PC-3 (cell line): ENCODE measurements at regions not wholly inside any gene's neighbourhood (a gene's known extent, or its start where the extent isn't known, plus 50 kb on each side); places are given as distances from the start of the nearest gene placed in this dataset.

Source experiments
- ATAC-seq: fragments of 200-7000 bp; cut with Tn5 transposase; 2 replicates; pipeline ENCODE4 v1.9.1; 2020; ENCODE audit warnings: mild to moderate bottlenecking, moderate library complexity
- BruUV-seq: library from RNA; stranded (reverse); fragments of 400-500 nt; replicated peaks from 2 replicates; lab custom pipeline; 2021; lab: Mats Ljungman, UMichigan
- CTCF ChIA-PET: fragments of 300-600 bp; sonication (Branson Sonifier 250); formaldehyde crosslinking; loops from one replicate; lab custom pipeline; 2022; ENCODE audit warnings: antibody characterized with exemption; lab: Charles Lee
- POLR2A ChIA-PET: fragments of 300-600 bp; sonication (Branson Sonifier 250); formaldehyde crosslinking; loops from one replicate; lab custom pipeline; 2022; ENCODE audit warnings: antibody characterized with exemption; ENCODE audit not compliant: unreplicated experiment; lab: Charles Lee
- DNase-seq: peaks from one replicate; pipeline ENCODE4 v3.0.0-alpha.2; 2015
- H2AFZ ChIP-seq: fragments of 300-600 bp; sonication (generic); 2 replicates; pipeline ENCODE4 v1.6.0; 2016; ENCODE audit warnings: antibody characterized with exemption, low read length
- H3F3A ChIP-seq: fragments of 300-600 bp; sonication (generic); one replicate; pipeline ENCODE4 v1.6.0; 2017; ENCODE audit warnings: antibody characterized with exemption, low read length, control low read depth, mild to moderate bottlenecking; ENCODE audit not compliant: unreplicated experiment
- H3K27ac ChIP-seq: fragments of 300-600 bp; sonication (generic); 2 replicates; pipeline ENCODE4 v1.5.1; 2016; ENCODE audit warnings: mild to moderate bottlenecking, low read length
- H3K27me3 ChIP-seq: fragments of 300-600 bp; sonication (generic); 2 replicates; pipeline ENCODE4 v1.6.1; 2016; ENCODE audit warnings: low read length, mixed read lengths
- H3K36me3 ChIP-seq: fragments of 300-600 bp; sonication (generic); 2 replicates; pipeline ENCODE4 v1.6.1; 2016; ENCODE audit warnings: low read depth, mixed run types, low read length, mixed read lengths
- H3K4me1 ChIP-seq: fragments of 300-600 bp; sonication (generic); 2 replicates; pipeline ENCODE4 v1.5.1; 2016; ENCODE audit warnings: low read length; ENCODE audit not compliant: insufficient read depth
- H3K4me2 ChIP-seq: fragments of 300-600 bp; sonication (generic); 2 replicates; pipeline ENCODE4 v1.6.0; 2016; ENCODE audit warnings: low read length
- H3K4me3 ChIP-seq: fragments of 300-600 bp; sonication (generic); 2 replicates; pipeline ENCODE4 v1.5.1; 2016; ENCODE audit warnings: mild to moderate bottlenecking, low read length, mixed read lengths
- H3K79me2 ChIP-seq: fragments of 300-600 bp; sonication (generic); 2 replicates; pipeline ENCODE4 v1.6.1; 2017; ENCODE audit warnings: low read length, mixed read lengths
- H3K9ac ChIP-seq: fragments of 300-600 bp; sonication (generic); 2 replicates; pipeline ENCODE4 v1.6.0; 2016; ENCODE audit warnings: mild to moderate bottlenecking, low read length
- H3K9me2 ChIP-seq: fragments of 300-600 bp; sonication (generic); replicated peaks from 2 replicates; pipeline ENCODE4 v1.6.1; 2016; ENCODE audit warnings: mixed run types, low read length, mixed read lengths
- H3K9me3 ChIP-seq: fragments of 300-600 bp; sonication (generic); 2 replicates; pipeline ENCODE4 v1.6.1; 2016; ENCODE audit warnings: low read length, mixed read lengths
- H4K20me1 ChIP-seq: fragments of 300-600 bp; sonication (generic); 2 replicates; pipeline ENCODE4 v1.6.1; 2016; ENCODE audit warnings: low read length, mixed read lengths
- EZH2 ChIP-seq: fragments of 300-600 bp; sonication (generic); IDR thresholded peaks from one replicate; pipeline ENCODE4 v1.6.1; 2017; ENCODE audit warnings: antibody characterized with exemption, mild to moderate bottlenecking, low read length; ENCODE audit not compliant: unreplicated experiment
- EZH2phosphoT487 ChIP-seq: fragments of 300-600 bp; sonication (generic); IDR thresholded peaks from 2 replicates; pipeline ENCODE4 v1.6.1; 2018; ENCODE audit warnings: mild to moderate bottlenecking, antibody characterized with exemption, low read length, borderline replicate concordance
- intact Hi-C: fragments of 100-400 bp; cut with micrococcal nuclease; formaldehyde crosslinking; loops from 2 replicates; pipeline ENCODE4 v1.9.0; 2023
- TF ChIP-seq, protein P1 (sequence below): fragments of 300-600 bp; sonication (generic); conservative IDR thresholded peaks from 2 replicates; pipeline ENCODE4 v1.5.1; 2017; ENCODE audit warnings: antibody characterized with exemption, low read depth, mild to moderate bottlenecking, low read length

DNA sequence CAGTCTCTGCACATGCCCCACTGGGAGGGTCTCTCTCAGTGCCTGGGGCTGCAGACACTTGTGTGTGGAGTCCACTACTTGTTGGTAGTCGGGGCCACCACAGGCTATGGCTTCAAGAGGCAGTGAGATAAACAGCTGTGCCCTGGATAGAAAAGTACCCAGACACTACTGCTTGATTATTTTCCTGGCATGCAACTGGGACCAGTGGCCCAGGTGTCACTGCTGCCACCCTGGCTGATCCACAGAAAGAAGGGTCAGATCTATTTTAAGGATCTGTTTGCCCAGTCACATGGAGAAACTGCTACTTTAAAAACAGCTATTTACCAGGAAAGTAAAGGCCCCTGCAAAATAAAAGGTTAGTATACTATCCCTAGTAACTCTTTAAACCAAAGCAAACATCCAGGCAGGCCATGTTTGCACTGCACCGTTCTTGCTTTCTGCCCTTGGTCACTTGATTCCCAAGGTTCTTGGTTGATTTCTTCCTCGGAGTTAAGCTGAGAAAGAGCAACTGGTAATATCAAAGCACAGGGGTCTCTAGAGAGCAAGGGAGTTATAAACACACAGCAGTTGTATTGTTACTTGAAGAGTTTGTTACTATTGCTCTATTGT lies 99.9 kb downstream of the GLUL start:
- no peak overlapping the region for H3K27ac ChIP-seq
- H3K9ac ChIP-seq, result no peak overlapping the region
- H3K36me3 ChIP-seq, result no peaks in the 10 kb centered on the region
- peaks cover 20% of the 10 kb centered on the region for H3K4me1 ChIP-seq
- no TSS peak for BruUV-seq
- no peak for TF ChIP-seq EZH2
- TF ChIP-seq EZH2phosphoT487, result no peak
- TF ChIP-seq, protein P1, sequence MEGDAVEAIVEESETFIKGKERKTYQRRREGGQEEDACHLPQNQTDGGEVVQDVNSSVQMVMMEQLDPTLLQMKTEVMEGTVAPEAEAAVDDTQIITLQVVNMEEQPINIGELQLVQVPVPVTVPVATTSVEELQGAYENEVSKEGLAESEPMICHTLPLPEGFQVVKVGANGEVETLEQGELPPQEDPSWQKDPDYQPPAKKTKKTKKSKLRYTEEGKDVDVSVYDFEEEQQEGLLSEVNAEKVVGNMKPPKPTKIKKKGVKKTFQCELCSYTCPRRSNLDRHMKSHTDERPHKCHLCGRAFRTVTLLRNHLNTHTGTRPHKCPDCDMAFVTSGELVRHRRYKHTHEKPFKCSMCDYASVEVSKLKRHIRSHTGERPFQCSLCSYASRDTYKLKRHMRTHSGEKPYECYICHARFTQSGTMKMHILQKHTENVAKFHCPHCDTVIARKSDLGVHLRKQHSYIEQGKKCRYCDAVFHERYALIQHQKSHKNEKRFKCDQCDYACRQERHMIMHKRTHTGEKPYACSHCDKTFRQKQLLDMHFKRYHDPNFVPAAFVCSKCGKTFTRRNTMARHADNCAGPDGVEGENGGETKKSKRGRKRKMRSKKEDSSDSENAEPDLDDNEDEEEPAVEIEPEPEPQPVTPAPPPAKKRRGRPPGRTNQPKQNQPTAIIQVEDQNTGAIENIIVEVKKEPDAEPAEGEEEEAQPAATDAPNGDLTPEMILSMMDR, result no peak
- no peaks in the 10 kb centered on the region for H3K9me3 ChIP-seq
- ATAC-seq, result no peak
- H3F3A ChIP-seq, result no peaks in the 10 kb centered on the region
- no peaks in the 10 kb centered on the region for H3K9me2 ChIP-seq
- POLR2A ChIA-PET, result no interaction called here
- H3K79me2 ChIP-seq, result no peaks in the 10 kb centered on the region
- H3K27me3 ChIP-seq, result no peaks in the 10 kb centered on the region
- no peak overlapping the region for H3K4me3 ChIP-seq
- DNase-seq, result no peak
- no peaks in the 10 kb centered on the region for H4K20me1 ChIP-seq
- intact Hi-C loops, result no loop called here
- H2AFZ ChIP-seq, result no peak overlapping the region
- CTCF ChIA-PET, result no interaction called here
- no peak overlapping the region for H3K4me2 ChIP-seq

DNA sequence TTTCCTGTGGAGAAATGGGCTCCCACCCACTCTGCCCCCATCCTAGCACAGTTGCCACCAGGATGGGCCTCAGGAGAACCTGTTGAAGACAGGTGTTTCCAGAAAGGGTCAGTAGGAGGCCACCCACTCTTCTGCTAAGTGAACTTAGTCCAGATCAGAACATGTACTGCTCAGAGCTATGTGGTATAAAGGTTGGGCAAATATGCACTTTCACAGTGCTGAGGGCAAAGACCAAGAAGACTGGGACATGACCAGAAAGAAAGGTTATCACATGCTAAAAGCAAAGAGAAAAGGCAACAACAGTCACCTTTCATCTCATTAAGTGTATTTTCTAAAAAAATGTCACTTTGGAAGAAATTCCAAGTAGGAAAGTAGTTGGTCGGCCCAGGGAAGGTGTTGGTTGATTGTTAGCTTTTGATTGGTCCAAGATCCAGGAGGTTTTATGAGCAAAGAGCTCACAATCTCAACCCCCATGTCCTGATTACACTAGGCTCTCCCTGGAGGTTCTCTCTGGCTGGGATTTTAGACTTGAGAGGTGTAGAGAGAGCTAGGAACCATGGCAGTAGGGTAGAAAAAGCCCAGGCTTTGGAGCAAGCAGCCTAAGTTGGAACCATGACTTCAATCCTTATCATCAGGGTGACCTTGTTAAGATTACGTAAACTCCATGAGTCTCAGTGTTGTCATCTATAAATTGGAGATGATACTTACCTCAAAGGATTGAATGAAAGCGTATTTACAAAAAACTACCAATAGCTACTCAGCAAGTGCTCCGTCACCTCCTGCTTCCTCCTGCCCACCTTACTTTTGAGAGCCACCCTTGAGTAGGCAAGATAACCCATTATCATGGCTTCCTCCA lies 102.6 kb downstream of the GLUL start:
- Histone ChIP-seq H3K4me3 (no peak overlapping the region), H3K4me1 (peaks cover 20% of the 10 kb centered on the region), H3K9me2 (no peaks in the 10 kb centered on the region), H3K27ac (peak overlapping the region; percentile 65), H3K36me3 (no peaks in the 10 kb centered on the region), H3K79me2 (no peaks in the 10 kb centered on the region), H3K9ac (no peak overlapping the region), H2AFZ (no peak overlapping the region), H3K9me3 (no peaks in the 10 kb centered on the region), H3K27me3 (no peaks in the 10 kb centered on the region), H4K20me1 (no peaks in the 10 kb centered on the region), H3K4me2 (peak overlapping the region; percentile 29; the same call in 1 of the 2 replicates), H3F3A (no peaks in the 10 kb centered on the region)
- ChIA-PET POLR2A (no interaction called here), CTCF (no interaction called here)
- TF ChIP-seq, protein P1, result no peak
- TF ChIP-seq EZH2, result no peak
- no peak for TF ChIP-seq EZH2phosphoT487
- no peak for DNase-seq
- intact Hi-C loops, result no loop called here
- BruUV-seq, result no TSS peak
- ATAC-seq, result no peak

DNA sequence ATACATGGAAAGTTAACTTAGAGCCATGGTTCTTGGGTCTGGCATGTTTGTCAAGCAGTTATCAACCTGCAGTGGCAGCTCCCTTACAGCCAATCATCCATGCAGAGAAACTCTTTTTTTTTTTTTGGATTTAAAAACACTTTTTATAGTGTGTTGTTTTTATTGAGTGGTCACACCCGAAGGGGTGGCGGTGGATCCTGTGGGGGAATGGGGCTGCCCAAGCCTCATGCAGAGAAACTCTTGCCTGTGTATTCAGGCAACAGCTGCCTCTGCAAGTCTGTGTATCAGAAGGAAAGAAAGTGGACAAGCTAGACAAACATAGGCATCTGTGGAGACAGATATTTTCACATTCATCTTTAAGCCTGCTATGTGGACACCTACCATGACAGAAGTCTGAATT lies 104.8 kb downstream of the GLUL start:
- POLR2A ChIA-PET, result no interaction called here
- H3K4me2 ChIP-seq, result no peak overlapping the region
- H3K36me3 ChIP-seq, result no peaks in the 10 kb centered on the region
- H2AFZ ChIP-seq, result no peak overlapping the region
- no peak overlapping the region for H3K27ac ChIP-seq
- H4K20me1 ChIP-seq, result no peaks in the 10 kb centered on the region
- no peak overlapping the region for H3K4me3 ChIP-seq
- BruUV-seq, result no TSS peak
- CTCF ChIA-PET, result interaction anchor here (0.6 kb wide), 1 partner anchor 139 kb away, joined by 5 read pairs; no protein-coding TSS in a partner anchor
- H3F3A ChIP-seq, result no peaks in the 10 kb centered on the region
- H3K4me1 ChIP-seq, result peaks cover 20% of the 10 kb centered on the region
- no peaks in the 10 kb centered on the region for H3K9me2 ChIP-seq
- H3K27me3 ChIP-seq, result no peaks in the 10 kb centered on the region
- ATAC-seq, result no peak
- H3K9me3 ChIP-seq, result no peaks in the 10 kb centered on the region
- H3K9ac ChIP-seq, result no peak overlapping the region
- DNase-seq, result no peak
- intact Hi-C loops, result no loop called here
- no peaks in the 10 kb centered on the region for H3K79me2 ChIP-seq
- TF ChIP-seq EZH2 (no peak), EZH2phosphoT487 (no peak)
